Heart left ventricle (tissue), 16 donors: ENCODE measurements at regions not wholly inside any gene's neighbourhood (a gene's known extent, or its start where the extent isn't known, plus 50 kb on each side); places are given as distances from the start of the nearest gene placed in this dataset.

Source experiments
- ATAC-seq, 4 donors: fragments of 200-7000 bp; cut with Tn5 transposase; one replicate each; pipeline ENCODE4 v1.9.1; 2020 to 2022; ENCODE audit warnings: moderate library complexity in 4 of 4, mild to moderate bottlenecking in 3 of 4, moderate number of reproducible peaks in 1 of 4
- DNase-seq, 5 donors: peaks; one replicate each; pipeline ENCODE4 v3.0.0-alpha.2; 2020
- H3K27ac ChIP-seq, 12 donors: fragments of 200-600 bp; sonication (generic) in 4 of 12; one replicate each; pipeline versions ENCODE4 v1.5.0 to v1.8.0; 2016 to 2022; ENCODE audit warnings: mild to moderate bottlenecking in 2 of 12
- H3K27me3 ChIP-seq, 9 donors: fragments of 200-600 bp; sonication (generic) in 2 of 9; one replicate each; pipeline versions ENCODE4 v1.5.1 to v1.8.0; 2016 to 2022; ENCODE audit warnings: mild to moderate bottlenecking in 3 of 9
- H3K36me3 ChIP-seq, 9 donors: fragments of 200-600 bp; sonication (generic) in 2 of 9; one replicate each; pipeline versions ENCODE4 v1.5.0 to v1.8.0; 2018 to 2022; ENCODE audit warnings: mild to moderate bottlenecking in 2 of 9
- H3K4me1 ChIP-seq, 12 donors: fragments of 200-600 bp; sonication (generic) in 4 of 12; one replicate each; pipeline versions ENCODE4 v1.5.0 to v1.8.0; 2016 to 2022; ENCODE audit warnings: mild to moderate bottlenecking in 3 of 12
- H3K4me3 ChIP-seq, 12 donors: fragments of 200-600 bp; sonication (generic) in 4 of 12; one replicate each; pipeline versions ENCODE4 v1.5.0 to v1.8.0; 2017 to 2022; ENCODE audit warnings: mild to moderate bottlenecking in 9 of 12, moderate library complexity in 4 of 12
- H3K9me3 ChIP-seq, 12 donors: fragments of 200-600 bp; sonication (generic) in 4 of 12; one replicate each; pipeline versions ENCODE4 v1.5.0 to v1.8.0; 2016 to 2022; ENCODE audit warnings: mild to moderate bottlenecking in 1 of 12
- CTCF ChIP-seq, 12 donors: fragments of 200-600 bp; sonication (generic) in 4 of 12; IDR thresholded peaks; one replicate each; pipeline versions ENCODE4 v1.5.0 to v1.8.0; 2018 to 2022; ENCODE audit warnings: antibody characterized with exemption in 12 of 12, mild to moderate bottlenecking in 5 of 12
- POLR2A ChIP-seq, 2 donors: fragments of 450-650 bp; IDR thresholded peaks; one replicate each; pipeline ENCODE4 v1.6.1; 2017; ENCODE audit warnings: antibody characterized with exemption in 2 of 2, mild to moderate bottlenecking in 2 of 2, moderate library complexity in 2 of 2
- WGBS, 4 donors: extraction: QIAGEN DNeasy Blood & Tissue Kit in 2 of 4; methylation state at CpG; one replicate each; pipeline versions ENCODE4 v1.1.5 to v1.1.7; 2013 to 2018; 5-methylcytosine and 5-hydroxymethylcytosine counted together
- intact Hi-C, 10 donors: fragments of 100-400 bp; cut with DNase I; formaldehyde crosslinking; loops; one replicate each; pipeline versions ENCODE4 v1.11.1 to v1.14.2; 2022
- donor health status: ischemic (EF 13 %, LVEDD 7.1; RV severe dilation, severe dysfunction).
- donor health status: healthy with polysubstance abuse.
- donor health status: DM: no; HTN: yes; CAD: no.
- donor health status: DM: no; HTN: no; CAD: no.
- donor health status: ischemic (EF 25% LVEDD 6.9; RV normal size, moderate dysfunction).
- donor health status: ischemic (EF 25% LVEDD 5.7; RV mildly dilated, moderate dysfunction).
- donor health status: healthy.
- donor health status: DM: yes; HTN: yes; CAD: no.
- donor health status: ischemic (EF 35%, LVEDD 5.7; RV mildly dilated, moderate dysfunction).
- donor health status: nonischemic (EF 11% LVEDD 7.7; RV severe dilation, severe dysfunction).
- donor health status: DM: yes; HTN: yes; CAD: no.
- donor health status: PGD.
- donor health status: ischemic (EF 29% LVEDD 5.4; RV normal size, mild dysfunction).
- donor health status: nonischemic (EF 23%, LVEDD 6.1; RV moderate dilation, normal function).

DNA sequence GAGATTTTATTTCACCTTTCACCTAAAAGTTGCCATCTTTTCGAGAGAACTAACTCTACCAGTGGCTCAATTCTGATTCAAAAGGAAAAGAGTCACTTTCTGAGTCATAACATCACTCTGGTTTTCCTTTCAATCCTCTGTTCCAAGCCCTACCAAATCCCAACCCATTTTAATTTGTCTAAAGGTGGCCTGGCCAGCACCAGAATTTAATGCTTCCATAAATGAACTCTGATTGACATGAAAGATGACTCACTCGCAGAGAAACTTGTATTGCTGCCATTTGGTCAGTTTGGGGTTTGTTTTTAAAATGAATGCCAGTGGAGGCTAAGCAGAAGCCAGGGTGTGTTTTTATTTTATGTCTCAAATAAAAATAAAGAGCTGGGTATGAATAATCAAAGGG, 117.4 kb upstream of the SOX5 start:
- Histone ChIP-seq H3K36me3 (no peaks in the 10 kb centered on the region), H3K4me3 (no peak overlapping the region), H3K9me3 (no peaks in the 10 kb centered on the region), H3K4me1 (peaks cover 0 to 14% (median 0%) of the 10 kb centered on the region in 12 donors), H3K27me3 (no peaks in the 10 kb centered on the region), H3K27ac (no peak overlapping the region)
- intact Hi-C loops: no loop called here
- TF ChIP-seq POLR2A (IDR thresholded peaks at IDR 0.05) (no peak), CTCF (IDR thresholded peaks at IDR 0.05) (no peak)
- 76 to 92% (median 85%) methylated on average over 2 of the region's 2 CpGs for WGBS, 4 donors
- no peak for ATAC-seq
- DNase-seq: no peak

DNA sequence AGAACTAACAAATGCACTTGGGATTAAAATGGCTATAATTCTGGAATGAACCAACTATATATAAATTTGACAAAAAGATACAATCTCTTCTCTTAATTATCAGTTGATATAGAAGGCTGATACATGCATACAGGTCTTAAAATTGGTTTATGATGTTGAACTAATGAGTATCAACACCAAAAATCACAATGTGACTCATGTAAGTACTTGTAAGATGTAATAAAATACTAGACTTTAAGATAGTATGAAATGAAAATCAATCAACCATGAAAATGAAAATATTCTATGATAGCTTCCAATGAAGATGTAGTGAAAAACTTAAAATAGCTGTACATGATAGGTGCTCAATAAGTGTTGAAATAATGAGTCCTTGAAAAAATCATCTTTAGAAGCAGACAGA, 116.6 kb upstream of the SOX5 start:
- Histone ChIP-seq H3K36me3 (no peaks in the 10 kb centered on the region), H3K9me3 (no peaks in the 10 kb centered on the region), H3K27me3 (no peaks in the 10 kb centered on the region), H3K4me3 (no peak overlapping the region), H3K4me1 (peaks cover 0 to 14% (median 0%) of the 10 kb centered on the region in 12 donors), H3K27ac (no peak overlapping the region)
- DNase-seq (no peak), ATAC-seq (no peak)
- TF ChIP-seq CTCF (IDR thresholded peaks at IDR 0.05) (no peak), POLR2A (IDR thresholded peaks at IDR 0.05) (no peak)
- intact Hi-C loops: no loop called here

DNA sequence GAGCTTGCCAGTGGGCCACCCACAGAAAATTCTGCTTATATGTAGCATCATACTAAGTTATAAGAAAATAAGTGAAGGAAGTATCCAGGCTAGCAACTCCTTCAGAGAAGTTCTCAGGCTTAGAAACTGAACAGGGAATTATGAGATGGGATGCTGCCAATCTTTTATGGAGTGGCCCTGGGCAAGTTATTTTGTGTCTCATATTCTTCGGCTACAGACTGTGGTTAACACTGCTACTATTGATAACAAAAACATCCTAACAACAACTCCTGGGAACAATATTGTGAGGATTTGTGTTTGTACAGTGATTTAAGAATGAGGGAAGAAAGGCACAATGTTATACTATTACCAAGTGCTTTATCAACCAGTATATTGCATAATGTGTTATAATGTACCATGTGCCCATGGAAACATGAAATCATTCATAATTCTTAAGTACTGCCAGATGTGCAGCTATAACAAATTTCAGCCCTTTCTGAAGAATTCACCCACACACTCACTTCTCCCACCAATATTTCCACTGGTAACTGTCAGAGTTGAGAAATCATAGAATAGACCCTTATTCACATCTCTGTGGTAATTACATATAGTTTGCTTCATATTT, 113.3 kb upstream of the SOX5 start:
- peaks cover 0 to 14% (median 0%) of the 10 kb centered on the region in 12 donors for H3K4me1 ChIP-seq
- H3K9me3 ChIP-seq: no peaks in the 10 kb centered on the region
- H3K27ac ChIP-seq: no peak overlapping the region
- no peaks in the 10 kb centered on the region for H3K36me3 ChIP-seq
- ATAC-seq (peak in 3 of 4 donors; percentile 30 to 87 (median 45)), DNase-seq (no peak)
- H3K4me3 ChIP-seq: no peak overlapping the region
- 67 to 80% (median 74%) methylated on average over 1 of the region's 1 CpG for WGBS, 4 donors
- H3K27me3 ChIP-seq: no peaks in the 10 kb centered on the region
- intact Hi-C loops: no loop called here
- TF ChIP-seq POLR2A (IDR thresholded peaks at IDR 0.05) (no peak), CTCF (IDR thresholded peaks at IDR 0.05) (no peak)

GRCh38 chr12:24060089-24060488, 110.6 kb upstream of the SOX5 start:
- no peaks in the 10 kb centered on the region for H3K27me3 ChIP-seq
- H3K4me3 ChIP-seq: no peak overlapping the region
- peaks cover 0 to 6% (median 0%) of the 10 kb centered on the region in 12 donors for H3K4me1 ChIP-seq
- ATAC-seq: no peak
- intact Hi-C loops: no loop called here
- WGBS, 4 donors: 96 to 100% (median 98%) methylated on average over 1 of the region's 1 CpG
- no peak for TF ChIP-seq POLR2A (IDR thresholded peaks at IDR 0.05)
- TF ChIP-seq CTCF (IDR thresholded peaks at IDR 0.05): peak in 1 of 12 donors; percentile 15
- no peaks in the 10 kb centered on the region for H3K9me3 ChIP-seq
- DNase-seq: no peak
- no peak overlapping the region for H3K27ac ChIP-seq
- H3K36me3 ChIP-seq: no peaks in the 10 kb centered on the region
